ENCODE measurements at regions not wholly inside any gene's neighbourhood (a gene's known extent, or its start where the extent isn't known, plus 50 kb on each side); places are given as distances from the start of the nearest gene placed in this dataset.
A peak's percentile ranks its signal among the peaks of the same experiment; 100 is the strongest.

DNA sequence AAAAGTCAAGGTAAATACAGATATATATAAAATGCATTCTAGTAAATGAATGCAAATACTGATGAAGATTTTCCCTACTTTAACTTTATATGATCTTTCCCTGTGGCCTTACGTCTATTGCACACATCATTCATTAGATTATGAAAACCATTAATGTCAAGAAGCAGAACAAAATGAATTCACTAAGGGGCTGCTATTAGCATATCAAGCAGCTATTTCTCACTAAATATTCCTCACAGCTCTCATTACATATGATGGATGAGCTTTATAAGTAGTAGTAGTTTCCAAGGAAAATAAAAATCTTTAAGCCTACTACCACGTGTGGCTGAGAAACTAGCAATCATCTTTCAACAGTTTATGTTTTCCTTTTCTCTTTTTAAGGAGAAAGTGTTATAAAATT lies 702.8 kb upstream of the SLC39A10 start:
- peak in 1 of 8 experiments; percentile 32 for ATAC-seq (replicated peaks in 6 of 8)
- H3K4me3 ChIP-seq = no peak overlapping the region
- no peak overlapping the region for H3K27ac ChIP-seq
- WGBS, 10 experiments = 0 to 88% (median 57%) methylated on average over 1 to 2 of the region's 2 CpGs; no CpG with 5 or more reads in 1 of the 10 experiments
- in situ Hi-C loops (cut with MboI; ENCODE audit: low pct_unique_long_range_greater_than_20kb in 2 of 9, low sequenced_read_pairs in 9 of 9, unreplicated experiment in 9 of 9) = no loop called here
- no peaks in the 10 kb centered on the region for H3K4me1 ChIP-seq (replicated peaks in 1 of 2)

DNA sequence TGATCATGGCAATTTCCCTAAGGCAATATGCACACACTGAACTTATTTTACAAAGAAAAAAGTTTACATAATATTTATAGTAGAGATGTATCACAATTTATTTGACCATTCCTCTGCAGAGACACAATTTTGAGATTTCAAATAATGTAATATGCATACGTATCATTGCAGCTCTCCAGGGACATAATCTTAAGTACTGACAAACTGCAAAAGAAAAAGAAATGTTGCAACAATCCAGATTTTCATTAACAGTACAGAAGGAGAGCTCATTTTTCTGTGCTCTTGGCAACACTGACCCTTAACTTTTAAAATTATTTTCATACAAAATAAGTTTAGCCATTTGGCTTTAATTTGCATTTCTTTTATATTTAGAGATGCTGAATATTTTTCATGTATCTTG lies 710.2 kb upstream of the SLC39A10 start:
- H3K27ac ChIP-seq = no peak overlapping the region
- in situ Hi-C loops (cut with MboI; ENCODE audit: low pct_unique_long_range_greater_than_20kb in 2 of 9, low sequenced_read_pairs in 9 of 9, unreplicated experiment in 9 of 9) = no loop called here
- ATAC-seq (replicated peaks in 6 of 8) = peak in 1 of 8 experiments; percentile 25
- WGBS, 10 experiments = 0 to 92% (median 5%) methylated on average over 1 of the region's 1 CpG; no CpG with 5 or more reads in 4 of the 10 experiments
- no peaks in the 10 kb centered on the region for H3K4me1 ChIP-seq (replicated peaks in 1 of 2)
- H3K4me3 ChIP-seq = no peak overlapping the region

DNA sequence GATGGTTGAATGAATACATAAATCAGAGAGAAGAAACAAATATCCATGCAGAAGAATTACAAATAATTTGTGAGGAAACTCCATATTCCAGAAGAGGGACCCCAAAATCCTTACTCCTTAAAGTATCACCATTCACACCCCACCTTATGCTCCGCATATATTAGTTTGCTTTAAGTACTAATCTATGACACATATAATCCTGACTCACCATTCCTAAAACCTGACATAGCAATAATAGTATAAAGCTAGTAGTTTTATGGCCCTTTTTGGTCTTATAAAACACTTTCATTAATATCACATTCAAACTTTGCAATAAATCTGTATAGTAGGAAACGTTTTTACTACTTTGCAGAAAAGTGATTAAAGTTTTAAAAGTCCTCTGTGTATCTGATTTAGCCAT lies 719.0 kb upstream of the SLC39A10 start:
- WGBS, 10 experiments = 10 to 94% (median 67%) methylated on average over 1 to 2 of the region's 2 CpGs; no CpG with 5 or more reads in 1 of the 10 experiments
- in situ Hi-C loops (cut with MboI; ENCODE audit: low pct_unique_long_range_greater_than_20kb in 2 of 9, low sequenced_read_pairs in 9 of 9, unreplicated experiment in 9 of 9) = no loop called here
- ATAC-seq (replicated peaks in 6 of 8) = no peak

DNA sequence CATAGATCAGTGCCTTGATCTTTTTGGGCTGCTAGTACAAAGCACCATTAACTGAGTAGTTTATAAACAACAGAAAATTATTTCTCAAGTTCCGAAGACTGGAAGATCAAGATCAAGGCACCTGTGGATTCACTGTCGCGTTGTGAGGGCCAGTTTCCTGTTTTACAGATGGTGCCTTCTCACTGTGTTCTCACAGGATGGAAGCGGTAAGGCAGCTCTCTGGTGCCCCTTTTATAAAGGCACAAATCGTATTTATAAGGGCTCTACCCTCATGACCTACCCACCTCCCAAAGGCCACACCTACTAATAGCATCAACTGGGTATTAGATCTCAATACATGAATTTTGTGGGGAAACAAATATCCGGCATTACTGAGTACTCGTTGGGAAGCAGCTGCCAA lies 729.5 kb upstream of the SLC39A10 start:
- Histone ChIP-seq H3K27ac (no peak overlapping the region), H3K4me3 (no peak overlapping the region), H3K4me1 (replicated peaks in 1 of 2) (peaks cover 14 to 33% of the 10 kb centered on the region in 2 donors)
- in situ Hi-C loops (cut with MboI; ENCODE audit: low pct_unique_long_range_greater_than_20kb in 2 of 9, low sequenced_read_pairs in 9 of 9, unreplicated experiment in 9 of 9) = no loop called here
- ATAC-seq (replicated peaks in 6 of 8) = no peak
- WGBS, 10 experiments = 39 to 100% (median 91%) methylated on average over 1 to 7 of the region's 7 CpGs

More for the DNA sequence above, 719.0 kb upstream of the SLC39A10 start:
- H3K27ac ChIP-seq = no peak overlapping the region
- no peak overlapping the region for H3K4me3 ChIP-seq
- H3K4me1 ChIP-seq (replicated peaks in 1 of 2) = no peaks in the 10 kb centered on the region

DNA sequence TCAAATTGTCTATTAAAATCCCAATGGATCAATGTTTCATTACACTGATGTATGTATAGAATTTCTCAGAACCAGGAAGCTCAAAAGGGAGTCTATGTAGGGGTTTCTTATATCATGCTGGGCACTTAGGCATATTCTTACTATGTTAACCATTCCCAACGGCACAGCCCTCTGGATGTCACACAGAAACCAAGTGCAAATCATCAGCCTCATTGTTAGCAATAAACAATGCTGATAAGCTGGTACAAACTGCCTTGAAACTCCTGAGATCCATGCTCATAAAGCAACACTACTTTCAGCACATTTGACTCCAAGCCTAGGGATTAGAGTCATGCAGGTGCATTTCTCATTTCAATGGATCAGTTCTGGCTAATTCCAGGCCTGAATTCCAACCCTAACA lies 730.2 kb upstream of the SLC39A10 start:
- in situ Hi-C loops (cut with MboI; ENCODE audit: low pct_unique_long_range_greater_than_20kb in 2 of 9, low sequenced_read_pairs in 9 of 9, unreplicated experiment in 9 of 9) = no loop called here
- ATAC-seq (replicated peaks in 6 of 8) = peak in 5 of 8 experiments; percentile 24 to 81 (median 57)
- H3K4me3 ChIP-seq = no peak overlapping the region
- peaks cover 14 to 33% of the 10 kb centered on the region in 2 donors for H3K4me1 ChIP-seq (replicated peaks in 1 of 2)
- peak overlapping the region in 1 of 2 donors; percentile 16 for H3K27ac ChIP-seq
- WGBS, 10 experiments = 0 to 67% (median 40%) methylated on average over 1 of the region's 1 CpG; no CpG with 5 or more reads in 3 of the 10 experiments

DNA sequence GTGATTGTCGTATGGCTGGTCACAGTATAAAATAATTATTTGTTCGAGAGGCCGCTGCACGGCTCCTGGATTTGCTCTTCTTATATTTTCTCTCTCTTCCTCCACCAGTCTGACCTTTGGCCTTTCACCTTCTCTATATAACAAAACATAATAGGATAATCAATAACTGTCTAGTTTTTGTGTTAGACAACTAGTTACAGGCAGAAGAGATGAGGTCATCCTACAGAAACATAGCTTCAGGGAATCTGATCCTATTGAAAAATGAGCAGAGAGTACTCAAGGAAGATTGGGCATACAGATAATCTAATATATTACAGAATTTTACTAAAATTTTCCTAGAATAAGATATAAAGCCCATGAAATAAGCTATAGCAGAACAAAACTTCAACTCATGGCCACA lies 731.3 kb upstream of the SLC39A10 start:
- H3K27ac ChIP-seq = no peak overlapping the region
- ATAC-seq (replicated peaks in 6 of 8) = peak in 5 of 8 experiments; percentile 50 to 84 (median 73)
- H3K4me1 ChIP-seq (replicated peaks in 1 of 2) = peaks cover 14 to 33% of the 10 kb centered on the region in 2 donors
- 8 to 67% (median 44%) methylated on average over 1 to 4 of the region's 4 CpGs for WGBS, 10 experiments
- H3K4me3 ChIP-seq = no peak overlapping the region
- in situ Hi-C loops (cut with MboI; ENCODE audit: low pct_unique_long_range_greater_than_20kb in 2 of 9, low sequenced_read_pairs in 9 of 9, unreplicated experiment in 9 of 9) = no loop called here

DNA sequence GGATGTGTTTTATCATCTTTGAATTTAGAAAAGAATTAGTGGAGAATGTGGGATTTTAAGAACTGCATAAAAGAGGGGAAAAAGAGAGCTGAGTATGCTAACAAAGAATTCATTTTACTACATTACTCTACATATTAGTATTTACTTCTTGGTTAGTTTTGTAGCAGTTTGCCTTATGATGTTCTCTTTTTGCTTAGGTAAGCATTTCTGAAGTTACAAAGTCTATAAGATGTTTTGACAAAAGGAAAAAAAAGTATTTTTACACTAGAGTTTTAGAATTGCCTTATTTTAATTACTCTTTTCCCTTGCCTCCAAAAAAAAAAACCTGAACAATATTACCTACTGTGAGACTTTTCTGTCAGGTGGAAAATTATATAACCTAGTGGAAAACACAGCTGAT lies 739.5 kb upstream of the SLC39A10 start:
- no peak overlapping the region for H3K4me3 ChIP-seq
- no peak overlapping the region for H3K27ac ChIP-seq
- no peaks in the 10 kb centered on the region for H3K4me1 ChIP-seq (replicated peaks in 1 of 2)
- in situ Hi-C loops (cut with MboI; ENCODE audit: low pct_unique_long_range_greater_than_20kb in 2 of 9, low sequenced_read_pairs in 9 of 9, unreplicated experiment in 9 of 9) = no loop called here
- ATAC-seq (replicated peaks in 6 of 8) = no peak

DNA sequence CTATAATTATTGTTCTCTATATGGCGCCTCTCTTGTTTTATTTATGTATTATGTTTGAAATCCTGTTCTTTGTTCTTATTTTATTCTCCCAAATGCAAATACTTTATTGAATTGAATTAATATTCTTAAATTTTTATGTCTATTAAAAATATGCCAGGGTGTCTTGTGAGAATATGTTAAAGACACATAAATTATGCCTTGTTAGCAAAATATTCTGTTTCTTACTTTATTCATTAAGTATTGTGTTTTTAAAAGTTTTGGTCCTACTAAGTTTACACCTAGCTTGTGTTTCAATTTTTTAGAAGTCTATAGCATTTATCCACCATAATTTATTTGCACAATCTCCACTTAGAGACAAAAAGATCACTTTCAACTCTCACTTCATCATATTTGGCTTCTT lies 741.5 kb upstream of the SLC39A10 start:
- Histone ChIP-seq H3K4me1 (replicated peaks in 1 of 2) (no peaks in the 10 kb centered on the region), H3K4me3 (no peak overlapping the region), H3K27ac (no peak overlapping the region)
- 18 to 100% (median 86%) methylated on average over 1 of the region's 1 CpG; no CpG with 5 or more reads in 2 of the 10 experiments for WGBS, 10 experiments
- ATAC-seq (replicated peaks in 6 of 8) = no peak
- in situ Hi-C loops (cut with MboI; ENCODE audit: low pct_unique_long_range_greater_than_20kb in 2 of 9, low sequenced_read_pairs in 9 of 9, unreplicated experiment in 9 of 9) = no loop called here

DNA sequence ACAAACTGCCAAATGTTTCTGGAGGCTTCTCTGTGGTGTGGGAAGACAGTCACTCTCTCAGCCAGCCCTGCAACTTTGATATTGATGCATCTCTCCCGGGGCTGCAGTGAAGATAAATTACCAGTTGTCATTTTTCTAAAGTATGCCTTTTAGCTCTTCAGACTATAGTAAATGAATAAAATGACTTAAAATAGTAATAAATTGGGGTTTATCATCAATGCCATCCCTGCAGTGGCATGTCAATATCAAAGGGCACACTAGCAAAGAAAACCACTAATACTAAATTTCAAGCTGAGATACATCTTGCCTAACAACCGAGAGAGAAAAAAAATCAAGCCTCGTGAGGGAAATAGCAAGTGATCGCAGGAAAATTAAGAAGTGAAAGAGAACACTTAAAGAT lies 749.5 kb upstream of the SLC39A10 start:
- 15 to 88% (median 75%) methylated on average over 2 to 4 of the region's 4 CpGs for WGBS, 10 experiments
- no peaks in the 10 kb centered on the region for H3K4me1 ChIP-seq (replicated peaks in 1 of 2)

DNA sequence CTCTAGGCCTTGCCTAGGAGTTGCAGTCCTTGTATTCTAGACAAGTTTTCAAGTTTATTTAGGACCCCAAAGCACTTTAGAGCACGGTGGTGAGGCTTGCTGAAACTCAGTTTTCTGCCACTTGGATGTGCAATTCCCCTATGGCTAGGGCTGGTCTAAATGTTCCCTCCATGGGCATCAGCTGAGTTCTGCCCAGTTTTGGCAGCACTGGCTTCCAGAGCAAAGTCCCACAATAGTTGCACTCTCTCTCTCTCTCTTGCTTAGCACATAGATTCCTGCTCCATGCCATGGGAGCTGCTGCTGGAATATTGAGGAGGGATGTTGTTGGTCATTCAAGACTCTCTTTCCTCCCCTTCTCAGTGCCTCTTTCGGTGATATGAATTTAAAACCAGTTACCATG lies 760.2 kb upstream of the SLC39A10 start:
- ATAC-seq (replicated peaks in 6 of 8) = no peak
- 10 to 84% (median 50%) methylated on average over 1 to 2 of the region's 2 CpGs; no CpG with 5 or more reads in 5 of the 10 experiments for WGBS, 10 experiments
- in situ Hi-C loops (cut with MboI; ENCODE audit: low pct_unique_long_range_greater_than_20kb in 2 of 9, low sequenced_read_pairs in 9 of 9, unreplicated experiment in 9 of 9) = no loop called here
- Histone ChIP-seq H3K4me1 (replicated peaks in 1 of 2) (no peaks in the 10 kb centered on the region), H3K27ac (no peak overlapping the region), H3K4me3 (no peak overlapping the region)

More for the DNA sequence above, 749.5 kb upstream of the SLC39A10 start:
- Histone ChIP-seq H3K4me3 (no peak overlapping the region), H3K27ac (no peak overlapping the region)
- no peak for ATAC-seq (replicated peaks in 6 of 8)
- in situ Hi-C loops (cut with MboI; ENCODE audit: low pct_unique_long_range_greater_than_20kb in 2 of 9, low sequenced_read_pairs in 9 of 9, unreplicated experiment in 9 of 9) = no loop called here

DNA sequence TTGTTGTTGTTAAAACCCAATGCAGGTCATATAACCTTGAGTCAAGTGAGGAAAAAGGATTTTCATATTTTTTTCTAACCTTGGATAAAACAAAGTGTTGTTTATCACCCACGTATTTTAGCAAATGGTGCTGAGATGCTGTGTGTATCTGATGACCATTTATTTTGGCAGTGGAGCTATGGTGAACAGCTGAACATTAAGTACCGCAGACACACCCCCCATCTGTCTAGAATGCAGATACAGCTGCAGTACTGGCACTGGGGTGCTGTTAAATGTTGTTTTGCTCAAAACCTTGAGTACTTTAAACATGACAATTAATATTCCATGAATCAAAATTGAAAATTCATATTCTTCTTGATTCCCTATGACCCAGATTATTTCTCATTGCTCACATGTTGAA lies 773.3 kb upstream of the SLC39A10 start:
- peak in 1 of 8 experiments; percentile 42 for ATAC-seq (replicated peaks in 6 of 8)
- H3K4me3 ChIP-seq = no peak overlapping the region
- no peaks in the 10 kb centered on the region for H3K4me1 ChIP-seq (replicated peaks in 1 of 2)
- in situ Hi-C loops (cut with MboI; ENCODE audit: low pct_unique_long_range_greater_than_20kb in 2 of 9, low sequenced_read_pairs in 9 of 9, unreplicated experiment in 9 of 9) = no loop called here
- 0 to 100% (median 0%) methylated on average over 1 to 2 of the region's 2 CpGs; no CpG with 5 or more reads in 3 of the 10 experiments for WGBS, 10 experiments
- H3K27ac ChIP-seq = no peak overlapping the region

DNA sequence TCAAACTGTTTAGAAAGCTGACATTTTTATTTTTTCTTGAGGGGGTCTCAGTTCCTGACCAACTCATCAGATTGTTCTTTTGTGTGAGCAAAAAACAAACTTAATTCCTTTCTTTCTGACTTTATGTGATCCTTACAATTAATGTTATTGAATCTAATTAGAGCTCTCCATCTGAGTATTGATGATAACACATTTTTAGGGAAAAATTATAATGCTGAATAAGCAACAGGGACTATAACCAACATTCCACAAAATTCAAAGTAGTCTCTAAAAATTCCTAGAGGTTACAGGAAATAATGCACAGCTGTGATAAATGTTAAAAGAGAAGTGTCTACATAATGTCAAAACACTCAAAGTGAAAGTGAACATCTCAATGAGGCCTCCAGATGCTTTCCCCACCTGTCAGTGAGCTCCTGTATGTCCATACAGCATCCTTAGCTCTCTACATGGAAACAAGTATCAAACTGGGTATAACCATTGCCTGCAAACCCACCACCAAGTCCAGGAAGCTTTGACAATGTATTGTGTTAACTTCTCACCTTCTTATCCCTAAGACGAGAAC lies 786.0 kb upstream of the SLC39A10 start:
- Histone ChIP-seq H3K4me3 (no peak overlapping the region), H3K27ac (no peak overlapping the region), H3K4me1 (replicated peaks in 1 of 2) (no peaks in the 10 kb centered on the region)
- ATAC-seq (replicated peaks in 6 of 8) = no peak
- in situ Hi-C loops (cut with MboI; ENCODE audit: low pct_unique_long_range_greater_than_20kb in 2 of 9, low sequenced_read_pairs in 9 of 9, unreplicated experiment in 9 of 9) = no loop called here
- WGBS, 10 experiments = 0 to 100% (median 90%) methylated on average over 1 of the region's 1 CpG; no CpG with 5 or more reads in 2 of the 10 experiments

DNA sequence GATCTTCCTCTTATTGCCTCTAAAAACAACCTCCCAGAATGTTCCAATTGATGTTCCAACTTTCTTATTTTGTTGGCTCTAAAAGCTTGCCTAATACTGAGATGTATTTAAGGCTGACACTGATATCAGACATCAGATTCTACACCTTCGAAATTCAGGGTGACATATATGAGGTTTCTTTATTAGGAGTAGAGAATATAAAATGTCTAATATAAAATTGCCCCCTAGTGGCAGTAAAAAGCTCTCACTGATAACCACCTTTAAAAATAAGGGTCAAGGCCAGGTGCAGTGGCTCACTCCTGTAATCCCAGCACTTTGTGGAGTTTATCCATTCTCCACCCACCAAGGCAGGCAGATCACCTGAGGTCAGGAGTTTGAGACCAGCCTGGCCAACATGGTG lies 789.7 kb upstream of the SLC39A10 start:
- in situ Hi-C loops (cut with MboI; ENCODE audit: low pct_unique_long_range_greater_than_20kb in 2 of 9, low sequenced_read_pairs in 9 of 9, unreplicated experiment in 9 of 9) = no loop called here
- peak in 1 of 8 experiments; percentile 51 for ATAC-seq (replicated peaks in 6 of 8)
- no peaks in the 10 kb centered on the region for H3K4me1 ChIP-seq (replicated peaks in 1 of 2)
- no peak overlapping the region for H3K4me3 ChIP-seq
- 0 to 64% (median 29%) methylated on average over 1 of the region's 1 CpG; no CpG with 5 or more reads in 3 of the 10 experiments for WGBS, 10 experiments
- no peak overlapping the region for H3K27ac ChIP-seq

DNA sequence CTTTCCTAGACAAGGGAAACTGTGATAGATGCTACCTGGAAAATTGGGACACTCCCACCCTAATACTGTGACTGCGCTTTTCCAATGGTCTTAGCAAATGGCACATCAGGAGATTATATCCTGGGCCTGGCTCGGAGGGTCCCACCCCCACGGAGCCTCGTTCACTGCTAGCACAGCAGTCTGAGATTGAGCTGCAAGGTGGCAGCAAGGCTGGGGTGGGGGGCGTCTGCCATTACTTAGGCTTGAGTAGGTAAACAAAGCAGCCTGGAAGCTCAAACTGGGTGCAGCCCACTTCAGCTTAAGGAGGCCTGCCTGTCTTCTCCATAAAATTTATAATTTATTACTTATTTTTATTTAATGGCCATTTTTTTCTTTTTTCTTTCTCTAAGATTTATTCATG lies 802.1 kb upstream of the SLC39A10 start:
- H3K27ac ChIP-seq = no peak overlapping the region
- in situ Hi-C loops (cut with MboI; ENCODE audit: low pct_unique_long_range_greater_than_20kb in 2 of 9, low sequenced_read_pairs in 9 of 9, unreplicated experiment in 9 of 9) = no loop called here
- H3K4me1 ChIP-seq (replicated peaks in 1 of 2) = no peaks in the 10 kb centered on the region
- ATAC-seq (replicated peaks in 6 of 8) = no peak
- WGBS, 10 experiments = 0 to 100% (median 54%) methylated on average over 2 to 5 of the region's 5 CpGs; no CpG with 5 or more reads in 4 of the 10 experiments
- no peak overlapping the region for H3K4me3 ChIP-seq

Data from motor neuron (in vitro differentiated cells).